Spinal cord (tissue), 9 donors: ENCODE measurements at regions not wholly inside any gene's neighbourhood (a gene's known extent, or its start where the extent isn't known, plus 50 kb on each side); places are given as distances from the start of the nearest gene placed in this dataset.

Experiments
- DNase-seq, 6 donors: peaks; one replicate each; pipeline versions ENCODE4 v3.0.0 to v3.0.0-alpha.2; 2013 to 2015; ENCODE audit warnings: low spot score in 6 of 6, low read depth in 4 of 6
- H3K27ac ChIP-seq: one replicate; pipeline ENCODE4 v1.5.1; 2013; ENCODE audit warnings: low read depth, low read length, control low read depth
- H3K27me3 ChIP-seq: one replicate; pipeline ENCODE4 v1.6.1; 2013; ENCODE audit warnings: low read length; ENCODE audit not compliant: control insufficient read depth, insufficient read depth
- H3K36me3 ChIP-seq: one replicate; pipeline ENCODE4 v1.6.1; 2013; ENCODE audit warnings: low read length; ENCODE audit not compliant: control insufficient read depth, insufficient read depth
- H3K4me1 ChIP-seq: one replicate; pipeline ENCODE4 v1.6.1; 2013; ENCODE audit warnings: low read length; ENCODE audit not compliant: control insufficient read depth, insufficient read depth
- H3K4me3 ChIP-seq: one replicate; pipeline ENCODE4 v1.5.1; 2013; ENCODE audit warnings: low read depth, low read length, control low read depth
- H3K9me3 ChIP-seq: one replicate; pipeline ENCODE4 v1.6.1; 2013; ENCODE audit warnings: low read length; ENCODE audit not compliant: control insufficient read depth, insufficient read depth
- WGBS: methylation state at CpG from one replicate; pipeline ENCODE4 v1.1.5; 2013; ENCODE audit warnings: missing lambda C conversion rate; ENCODE audit not compliant: insufficient coverage; 5-methylcytosine and 5-hydroxymethylcytosine counted together
- donor health status: healthy.

DNA sequence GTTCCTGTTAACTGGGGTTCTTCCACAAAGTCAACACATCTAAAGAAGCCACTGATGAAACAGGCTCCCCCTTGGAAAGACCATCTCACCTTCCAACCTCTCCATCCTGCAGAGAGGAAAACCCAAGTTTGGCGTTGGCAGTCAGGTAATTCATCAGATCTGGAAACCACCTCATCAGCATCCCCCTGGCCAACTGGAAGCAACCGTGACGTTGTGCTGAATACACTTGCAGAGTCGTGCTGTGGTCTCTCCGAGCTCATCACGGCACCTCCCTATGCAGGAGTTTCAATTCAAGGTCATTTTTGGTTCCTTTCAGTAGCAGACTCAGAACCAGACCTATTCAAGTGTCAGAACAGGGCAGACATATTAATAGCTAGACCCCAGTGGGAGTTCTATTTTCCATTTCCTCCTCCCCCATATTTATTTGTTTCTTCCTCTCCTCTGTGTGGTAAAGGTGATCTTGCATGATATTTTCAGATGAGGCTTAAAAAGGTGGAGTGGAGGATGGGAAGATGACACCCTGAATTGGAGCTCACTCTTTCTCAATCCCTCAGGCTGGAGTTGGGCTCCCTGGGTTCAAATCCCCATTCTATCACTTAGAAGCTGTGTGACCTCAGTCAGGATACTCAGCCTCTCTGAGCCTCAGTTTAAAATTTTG is 149.1 kb upstream of the ADO start:
- Histone ChIP-seq H3K9me3 (no peaks in the 10 kb centered on the region), H3K4me3 (no peak overlapping the region), H3K4me1 (peaks cover 5% of the 10 kb centered on the region), H3K36me3 (no peaks in the 10 kb centered on the region), H3K27me3 (no peaks in the 10 kb centered on the region), H3K27ac (no peak overlapping the region)
- DNase-seq = no peak
- WGBS = 94% methylated on average over 6 of the region's 6 CpGs

DNA sequence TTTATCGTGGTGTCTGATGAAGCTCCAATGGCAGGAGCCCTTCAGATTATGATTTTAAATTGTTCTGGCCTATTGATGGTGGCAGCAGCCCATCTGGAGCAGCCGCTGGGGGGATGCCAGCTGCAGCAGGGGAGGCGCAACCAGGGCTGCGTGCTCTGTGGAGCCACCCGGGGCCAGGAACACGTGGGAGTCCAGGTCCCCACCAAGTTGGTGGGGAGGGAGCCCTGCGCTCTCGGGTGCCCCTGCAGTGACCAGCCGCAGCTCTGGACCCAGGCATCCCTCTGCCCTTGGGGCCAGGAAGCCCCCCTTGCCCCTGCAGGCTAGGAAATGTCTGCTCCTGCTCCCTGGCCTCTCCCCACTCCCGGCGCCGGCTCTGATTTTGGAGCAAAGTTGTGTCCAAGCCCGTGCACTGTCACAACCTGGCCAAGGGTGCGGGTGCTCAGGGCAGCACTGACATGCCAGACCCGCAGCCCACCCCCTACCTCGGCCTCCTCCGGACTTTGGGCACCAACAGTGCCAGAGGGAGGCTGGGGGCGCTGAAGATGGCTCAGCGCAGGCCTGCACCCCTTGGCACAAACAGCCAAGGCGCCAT is 147.2 kb upstream of the ADO start:
- Histone ChIP-seq H3K4me1 (peaks cover 5% of the 10 kb centered on the region), H3K27me3 (no peaks in the 10 kb centered on the region), H3K4me3 (no peak overlapping the region), H3K9me3 (no peaks in the 10 kb centered on the region), H3K27ac (no peak overlapping the region), H3K36me3 (no peaks in the 10 kb centered on the region)
- DNase-seq = peak in 1 of 6 donors; percentile 30
- WGBS = 85% methylated on average over 19 of the region's 20 CpGs

DNA sequence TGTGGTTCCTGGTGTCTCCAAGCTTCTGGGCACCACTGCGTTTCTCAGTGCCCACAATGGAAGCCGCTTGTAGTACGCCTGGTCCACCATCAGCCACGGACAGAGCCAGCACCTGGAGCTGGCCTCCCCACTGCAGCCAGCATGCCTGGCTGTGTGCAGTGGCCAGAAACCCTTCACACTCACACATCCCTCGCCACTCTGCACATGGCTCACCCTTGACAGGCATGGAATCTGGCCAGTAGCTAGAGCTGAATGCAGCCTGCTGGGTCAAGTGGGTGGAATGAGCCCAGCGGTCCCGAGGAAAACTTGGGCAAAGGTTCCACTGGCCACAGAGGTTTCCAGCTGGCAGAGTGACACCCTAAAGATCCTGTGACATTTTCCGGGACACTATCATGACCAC is 146.0 kb upstream of the ADO start:
- 87% methylated on average over 8 of the region's 8 CpGs for WGBS
- H3K9me3 ChIP-seq = no peaks in the 10 kb centered on the region
- no peak overlapping the region for H3K27ac ChIP-seq
- H3K4me1 ChIP-seq = peaks cover 5% of the 10 kb centered on the region
- no peak for DNase-seq
- H3K36me3 ChIP-seq = no peaks in the 10 kb centered on the region
- H3K27me3 ChIP-seq = no peaks in the 10 kb centered on the region
- H3K4me3 ChIP-seq = no peak overlapping the region

- Histone ChIP-seq H3K27me3 (no peaks in the 10 kb centered on the region), H3K27ac (no peak overlapping the region), H3K36me3 (no peaks in the 10 kb centered on the region), H3K4me3 (no peak overlapping the region), H3K9me3 (no peaks in the 10 kb centered on the region), H3K4me1 (peaks cover 5% of the 10 kb centered on the region)
- no peak for DNase-seq
- 83% methylated on average over 2 of the region's 3 CpGs for WGBS
Measured at GRCh38 chr10:62661143-62661542, 143.4 kb upstream of the ADO start.

DNA sequence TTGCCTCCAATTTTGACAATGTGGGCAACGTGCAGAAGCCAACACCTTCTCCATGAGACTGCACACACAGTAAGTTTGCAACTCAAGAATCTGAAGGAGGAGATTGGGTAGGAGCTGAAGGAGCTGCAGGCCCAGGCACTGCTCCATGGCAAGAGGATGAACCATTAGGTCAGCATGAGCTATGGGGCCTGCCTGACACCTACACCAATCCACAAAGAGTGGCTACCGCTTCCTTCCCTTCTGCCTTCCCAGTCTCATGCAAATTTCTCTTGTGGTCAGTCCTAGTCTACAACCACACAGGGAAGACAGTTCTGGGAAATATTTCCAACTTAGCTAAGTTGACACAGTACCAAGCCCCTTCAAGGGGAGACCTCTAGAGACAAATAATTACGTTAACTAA is 142.0 kb upstream of the ADO start:
- Histone ChIP-seq H3K27ac (no peak overlapping the region), H3K27me3 (no peaks in the 10 kb centered on the region), H3K4me3 (no peak overlapping the region), H3K4me1 (no peaks in the 10 kb centered on the region), H3K9me3 (no peaks in the 10 kb centered on the region), H3K36me3 (no peaks in the 10 kb centered on the region)
- no peak for DNase-seq
- 100% methylated on average over 1 of the region's 3 CpGs for WGBS

DNA sequence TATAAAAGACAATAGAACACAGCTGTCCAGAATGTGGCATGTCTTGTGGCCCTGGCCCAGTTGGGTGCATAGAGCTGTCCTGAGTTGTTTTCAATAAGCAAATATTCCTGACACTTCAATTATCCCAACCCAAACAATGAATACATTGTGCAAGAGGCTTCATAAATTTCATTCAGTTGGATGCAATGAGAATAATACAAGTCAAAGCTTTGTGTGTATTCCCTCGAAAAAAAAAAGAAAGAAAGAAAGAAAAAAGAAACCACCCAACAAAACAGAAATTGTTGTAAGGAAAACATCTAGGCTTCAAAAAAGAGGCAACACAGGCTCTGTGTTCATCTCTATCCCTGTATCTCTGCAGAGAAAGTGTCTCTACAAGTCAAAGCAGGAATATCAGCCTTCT is 138.7 kb upstream of the ADO start:
- Histone ChIP-seq H3K9me3 (no peaks in the 10 kb centered on the region), H3K4me1 (no peaks in the 10 kb centered on the region), H3K4me3 (no peak overlapping the region), H3K36me3 (no peaks in the 10 kb centered on the region), H3K27me3 (no peaks in the 10 kb centered on the region), H3K27ac (peak overlapping the region; percentile 33)
- no peak for DNase-seq
- WGBS = no CpG with 5 or more reads among the region's 1 CpG

- Histone ChIP-seq H3K36me3 (no peaks in the 10 kb centered on the region), H3K27ac (peak overlapping the region; percentile 33), H3K4me3 (no peak overlapping the region), H3K27me3 (no peaks in the 10 kb centered on the region), H3K4me1 (no peaks in the 10 kb centered on the region), H3K9me3 (no peaks in the 10 kb centered on the region)
- DNase-seq = no peak
- no CpG with 5 or more reads among the region's 2 CpGs for WGBS
Measured at GRCh38 chr10:62666275-62666674, 138.2 kb upstream of the ADO start.

DNA sequence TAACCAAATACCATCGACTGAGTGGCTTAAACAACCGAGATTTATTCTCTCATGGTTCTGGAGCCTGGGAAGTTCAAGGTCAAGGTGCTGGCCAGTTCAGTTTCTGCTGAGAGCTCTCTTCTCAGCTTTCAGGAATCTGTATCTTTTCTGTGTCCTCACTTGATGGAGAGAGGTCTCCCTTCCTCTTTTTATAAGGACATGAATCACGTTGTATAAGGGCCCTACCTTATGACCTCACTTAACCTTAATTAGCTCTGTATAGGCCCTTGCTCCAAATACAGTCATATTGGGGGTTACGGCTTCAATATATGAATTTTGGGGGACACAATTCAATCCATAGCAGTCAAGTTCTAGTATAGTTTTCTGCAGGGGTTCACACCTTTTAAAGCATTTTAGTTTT is 135.2 kb upstream of the ADO start:
- no peak overlapping the region for H3K27ac ChIP-seq
- H3K27me3 ChIP-seq = no peaks in the 10 kb centered on the region
- H3K36me3 ChIP-seq = no peaks in the 10 kb centered on the region
- H3K4me3 ChIP-seq = no peak overlapping the region
- no peak for DNase-seq
- H3K4me1 ChIP-seq = no peaks in the 10 kb centered on the region
- WGBS = 93% methylated on average over 2 of the region's 4 CpGs
- H3K9me3 ChIP-seq = no peaks in the 10 kb centered on the region

- H3K27me3 ChIP-seq = no peaks in the 10 kb centered on the region
- no peaks in the 10 kb centered on the region for H3K36me3 ChIP-seq
- no peak for DNase-seq
- no peaks in the 10 kb centered on the region for H3K9me3 ChIP-seq
- H3K4me3 ChIP-seq = no peak overlapping the region
- 83% methylated on average over 1 of the region's 1 CpG for WGBS
- no peaks in the 10 kb centered on the region for H3K4me1 ChIP-seq
- H3K27ac ChIP-seq = no peak overlapping the region
Measured at GRCh38 chr10:62671104-62671503, 133.4 kb upstream of the ADO start.

GRCh38 chr10:62681211-62681940 is 123.1 kb upstream of the ADO start:
- WGBS = 72% methylated on average over 5 of the region's 8 CpGs
- H3K27me3 ChIP-seq = no peaks in the 10 kb centered on the region
- no peaks in the 10 kb centered on the region for H3K9me3 ChIP-seq
- no peaks in the 10 kb centered on the region for H3K36me3 ChIP-seq
- H3K4me3 ChIP-seq = no peak overlapping the region
- peaks cover 5% of the 10 kb centered on the region for H3K4me1 ChIP-seq
- no peak for DNase-seq
- no peak overlapping the region for H3K27ac ChIP-seq
